IMR-90 (cell line): ENCODE measurements at regions not wholly inside any gene's neighbourhood (a gene's known extent, or its start where the extent isn't known, plus 50 kb on each side); places are given as distances from the start of the nearest gene placed in this dataset.

ENCODE experiments used
- ATAC-seq: fragments of 200-7000 bp; cut with Tn5 transposase; 2 replicates; pipeline ENCODE4 v1.9.1; 2020; ENCODE audit warnings: low read depth, mild to moderate bottlenecking, moderate library complexity
- BruUV-seq: library from RNA; stranded (reverse); fragments of 400-500 nt; replicated peaks from 2 replicates; lab custom pipeline; 2021; lab: Mats Ljungman, UMichigan
- CTCF ChIA-PET: fragments of 300-600 bp; formaldehyde crosslinking; extraction: SDS; loops from one replicate; lab custom pipeline; 2021; ENCODE audit warnings: antibody characterized with exemption; lab: Yijun Ruan, JAX
- POLR2A ChIA-PET: fragments of 300-600 bp; sonication (Branson Sonifier 250); formaldehyde crosslinking; loops from one replicate; lab custom pipeline; 2022; ENCODE audit warnings: antibody characterized with exemption; ENCODE audit not compliant: unreplicated experiment; lab: Charles Lee
- DNase-seq: peaks from one replicate; pipeline ENCODE4 v3.0.0; 2013
- H2AFZ ChIP-seq: replicated peaks from 2 replicates; pipeline ENCODE3; 2013; ENCODE audit warnings: low read length, mild to moderate bottlenecking; ENCODE audit not compliant: poor library complexity
- H2AK5ac ChIP-seq: 2 replicates; pipeline ENCODE4 v1.6.1; 2013; ENCODE audit warnings: low read depth, low read length, inconsistent platforms
- H2AK9ac ChIP-seq: replicated peaks from 2 replicates; pipeline ENCODE3; 2013; ENCODE audit warnings: mild to moderate bottlenecking, low read depth, low read length, moderate library complexity; ENCODE audit not compliant: poor library complexity
- H2BK120ac ChIP-seq: 2 replicates; pipeline ENCODE4 v1.6.1; 2013; ENCODE audit warnings: low read depth, low read length, inconsistent platforms
- H2BK15ac ChIP-seq: 3 replicates; pipeline ENCODE4 v1.6.1; 2013; ENCODE audit warnings: low read depth, low read length, inconsistent platforms
- H2BK20ac ChIP-seq: 2 replicates; pipeline ENCODE4 v1.6.1; 2013; ENCODE audit warnings: low read depth, mild to moderate bottlenecking, inconsistent platforms, low read length, moderate library complexity
- H2BK5ac ChIP-seq: 2 replicates; pipeline ENCODE4 v1.6.1; 2013; ENCODE audit warnings: mild to moderate bottlenecking, low read depth, low read length, inconsistent platforms; ENCODE audit not compliant: poor library complexity, severe bottlenecking
- H3K14ac ChIP-seq: replicated peaks from 2 replicates; pipeline ENCODE4 v1.6.1; 2013; ENCODE audit warnings: low read depth, low read length, inconsistent platforms
- H3K18ac ChIP-seq: 2 replicates; pipeline ENCODE4 v1.6.1; 2013; ENCODE audit warnings: low read depth, low read length, control low read depth
- H3K23ac ChIP-seq: 2 replicates; pipeline ENCODE4 v1.6.1; 2013; ENCODE audit warnings: low read depth, low read length, inconsistent platforms
- H3K27ac ChIP-seq: 2 replicates; pipeline ENCODE4 v1.5.1; 2013; ENCODE audit warnings: mild to moderate bottlenecking, control low read depth, low read length; ENCODE audit not compliant: insufficient read depth
- H3K27me3 ChIP-seq: 2 replicates; pipeline ENCODE4 v1.6.1; 2013; ENCODE audit warnings: low read length; ENCODE audit not compliant: control insufficient read depth, insufficient read depth
- H3K36me3 ChIP-seq: 2 replicates; pipeline ENCODE4 v1.6.1; 2013; ENCODE audit warnings: low read length, mixed read lengths; ENCODE audit not compliant: control insufficient read depth, insufficient read depth
- H3K4ac ChIP-seq: 2 replicates; pipeline ENCODE4 v1.6.1; 2013; ENCODE audit warnings: low read depth, low read length, inconsistent platforms
- H3K4me1 ChIP-seq: 2 replicates; pipeline ENCODE4 v1.6.1; 2013; ENCODE audit warnings: low read length, mixed read lengths; ENCODE audit not compliant: control insufficient read depth, insufficient read depth
- H3K4me2 ChIP-seq: 2 replicates; pipeline ENCODE4 v1.6.1; 2013; ENCODE audit warnings: low read depth, mild to moderate bottlenecking, control low read depth, low read length, moderate library complexity
- H3K4me3 ChIP-seq: 2 replicates; pipeline ENCODE4 v1.5.1; 2013; ENCODE audit warnings: low read depth, mild to moderate bottlenecking, control low read depth, low read length, moderate library complexity; ENCODE audit not compliant: insufficient read depth
- H3K56ac ChIP-seq: 2 replicates; pipeline ENCODE4 v1.6.1; 2013; ENCODE audit warnings: low read length, inconsistent platforms; ENCODE audit not compliant: insufficient read depth; ENCODE audit errors: extremely low read depth
- H3K79me1 ChIP-seq, 2 experiments: 2 replicates each; pipeline ENCODE4 v1.6.1; 2013; ENCODE audit warnings: low read length in 2 of 2, inconsistent platforms in 1 of 2, low read depth in 1 of 2
- H3K9ac ChIP-seq: 2 replicates; pipeline ENCODE4 v1.6.1; 2013; ENCODE audit warnings: low read depth, low read length, control low read depth
- H3K9me1 ChIP-seq: 2 replicates; pipeline ENCODE4 v1.6.1; 2013; ENCODE audit warnings: low read length, inconsistent platforms; ENCODE audit not compliant: insufficient read depth
- H3K9me3 ChIP-seq: 2 replicates; pipeline ENCODE4 v1.6.1; 2013; ENCODE audit warnings: low read length; ENCODE audit not compliant: control insufficient read depth, insufficient read depth
- H4K20me1 ChIP-seq: 2 replicates; pipeline ENCODE4 v1.6.1; 2013; ENCODE audit warnings: low read length, inconsistent platforms; ENCODE audit not compliant: insufficient read depth
- H4K5ac ChIP-seq: 2 replicates; pipeline ENCODE4 v1.6.1; 2013; ENCODE audit warnings: mild to moderate bottlenecking, low read depth, low read length, control low read depth
- H4K8ac ChIP-seq, 2 experiments: 2 replicates each; pipeline ENCODE4 v1.6.1; 2013; ENCODE audit warnings: low read depth in 2 of 2, low read length in 2 of 2, control low read depth in 1 of 2, inconsistent platforms in 1 of 2
- H4K91ac ChIP-seq: 2 replicates; pipeline ENCODE4 v1.6.1; 2013; ENCODE audit warnings: low read depth, low read length, inconsistent platforms; ENCODE audit not compliant: insufficient read depth
- CHD1 ChIP-seq: IDR thresholded peaks from 2 replicates; pipeline ENCODE4 v1.6.1; 2012; ENCODE audit warnings: low read depth, low read length, improper control_type of control experiment
- FOS ChIP-seq: fragments of 150-350 bp; IDR thresholded peaks from 2 replicates; pipeline ENCODE4 v1.6.1; 2016; ENCODE audit warnings: low read depth, low read length
- MAFK ChIP-seq: IDR thresholded peaks from 2 replicates; pipeline ENCODE4 v1.6.1; 2012; ENCODE audit warnings: low read depth, low read length, improper control_type of control experiment
- MAZ ChIP-seq: IDR thresholded peaks from 2 replicates; pipeline ENCODE4 v1.6.1; 2012; ENCODE audit warnings: low read depth, mild to moderate bottlenecking, low read length, improper control_type of control experiment, moderate library complexity, borderline replicate concordance
- RCOR1 ChIP-seq: IDR thresholded peaks from 2 replicates; pipeline ENCODE4 v1.6.1; 2012; ENCODE audit warnings: mild to moderate bottlenecking, low read length, improper control_type of control experiment; ENCODE audit not compliant: insufficient replicate concordance
- WGBS, 2 experiments: methylation state at CpG; one replicate each; pipeline versions ENCODE4 v1.1.5 to v1.1.7; 2013; ENCODE audit warnings: missing lambda C conversion rate in 2 of 2; ENCODE audit not compliant: insufficient read length in 1 of 2; ENCODE audit errors: extremely low coverage in 2 of 2; 5-methylcytosine and 5-hydroxymethylcytosine counted together
- dilution Hi-C: fragments of 300-500 bp; cut with HindIII; formaldehyde crosslinking; loops from one replicate; pipeline ENCODE4 v1.14.3; 2018; ENCODE audit warnings: low sequenced_read_pairs; ENCODE audit not compliant: unreplicated experiment
- in situ Hi-C: fragments of 300-500 bp; cut with MboI; formaldehyde crosslinking; loops from 3 replicates; pipeline ENCODE4 v1.14.3; 2019; ENCODE audit warnings: low sequenced_read_pairs, inconsistent platforms, mixed read lengths
- intact Hi-C: fragments of 100-400 bp; cut with micrococcal nuclease; formaldehyde crosslinking; loops from 2 replicates; pipeline ENCODE4 v1.10.0; 2022

DNA sequence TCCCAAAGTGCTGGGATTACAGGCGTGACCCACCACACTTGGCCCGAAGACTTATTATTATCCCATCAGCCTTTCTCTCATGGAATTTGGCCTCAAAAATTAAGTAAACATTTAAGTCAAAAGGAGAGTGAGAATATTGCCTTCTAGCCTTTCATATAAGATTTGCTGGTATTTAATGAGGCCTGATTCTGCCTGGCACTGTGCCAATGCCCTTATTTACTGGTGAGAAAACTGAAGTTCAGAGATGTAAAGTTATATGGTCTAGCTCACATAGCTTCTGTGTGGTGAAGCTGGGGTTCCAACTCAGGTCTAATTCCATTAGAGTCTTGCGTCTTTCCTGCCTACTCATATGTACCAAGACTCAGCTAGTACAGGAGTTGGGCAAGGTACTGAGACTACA, 260.2 kb downstream of the SDHAF3 start:
- H3K23ac ChIP-seq = no peak overlapping the region
- in situ Hi-C loops = no loop called here
- H2BK5ac ChIP-seq = no peak overlapping the region
- H3K27ac ChIP-seq = no peak overlapping the region
- no peak overlapping the region for H2AK9ac ChIP-seq
- no peak overlapping the region for H4K5ac ChIP-seq
- H3K36me3 ChIP-seq = no peaks in the 10 kb centered on the region
- BruUV-seq = no TSS peak
- no peak overlapping the region for H3K4me3 ChIP-seq
- no CpG with 5 or more reads among the region's 3 CpGs for WGBS, 2 experiments
- H2BK15ac ChIP-seq = no peak overlapping the region
- no peaks in the 10 kb centered on the region for H3K4me1 ChIP-seq
- H3K14ac ChIP-seq = no peak overlapping the region
- intact Hi-C loops = no loop called here
- H4K91ac ChIP-seq = no peak overlapping the region
- no peaks in the 10 kb centered on the region for H4K20me1 ChIP-seq
- no peak overlapping the region for H3K56ac ChIP-seq
- no peak overlapping the region for H2BK20ac ChIP-seq
- no peak overlapping the region for H3K9ac ChIP-seq
- TF ChIP-seq MAFK (no peak), MAZ (no peak), FOS (no peak), CHD1 (no peak), RCOR1 (no peak)
- H2AFZ ChIP-seq = no peak overlapping the region
- H3K18ac ChIP-seq = no peak overlapping the region
- H3K9me1 ChIP-seq = no peaks in the 10 kb centered on the region
- ATAC-seq (no peak), DNase-seq (no peak)
- H3K4me2 ChIP-seq = no peak overlapping the region
- no peaks in the 10 kb centered on the region for H3K27me3 ChIP-seq
- no peak overlapping the region for H2BK120ac ChIP-seq
- H3K9me3 ChIP-seq = peaks cover 5% of the 10 kb centered on the region; the same call in 1 of the 2 replicates
- H2AK5ac ChIP-seq = no peak overlapping the region
- H3K79me1 ChIP-seq = no peaks in the 10 kb centered on the region
- H3K4ac ChIP-seq = no peak overlapping the region
- ChIA-PET CTCF (no interaction called here), POLR2A (no interaction called here)
- H4K8ac ChIP-seq = no peak overlapping the region
- dilution Hi-C loops = no loop called here
